Ovary (tissue), 7 donors: ENCODE measurements at regions not wholly inside any gene's neighbourhood (a gene's known extent, or its start where the extent isn't known, plus 50 kb on each side); places are given as distances from the start of the nearest gene placed in this dataset.

Experiments
- DNase-seq, 5 donors: peaks; one replicate each; pipeline ENCODE4 v3.0.0-alpha.2; 2019 to 2020
- H3K27ac ChIP-seq, 2 donors: fragments of 200-600 bp; one replicate each; pipeline versions ENCODE4 v1.5.1 to v1.8.0; 2019 to 2022
- H3K27me3 ChIP-seq: fragments of 200-600 bp; one replicate; pipeline ENCODE4 v1.8.0; 2022
- H3K36me3 ChIP-seq: fragments of 200-600 bp; sonication (generic); one replicate; pipeline ENCODE4 v1.5.1; 2019
- H3K4me1 ChIP-seq: one replicate; pipeline ENCODE4 v1.8.1; 2013; ENCODE audit warnings: mild to moderate bottlenecking, moderate library complexity; ENCODE audit not compliant: insufficient read depth
- H3K4me3 ChIP-seq: fragments of 200-600 bp; sonication (generic); one replicate; pipeline ENCODE4 v1.5.1; 2017
- H3K9me3 ChIP-seq, 2 donors: fragments of 200-600 bp in 1 of 2; sonication (generic) in 1 of 2; one replicate each; pipeline versions ENCODE4 v1.5.1 to v1.8.1; 2013 to 2019; ENCODE audit warnings: mild to moderate bottlenecking in 1 of 2, moderate library complexity in 1 of 2
- EP300 ChIP-seq: sonication (generic); formaldehyde crosslinking; IDR thresholded peaks from one replicate; pipeline ENCODE4 v1.6.1; 2017; ENCODE audit warnings: antibody characterized with exemption
- POLR2A ChIP-seq: fragments of 450-650 bp; IDR thresholded peaks from one replicate; pipeline ENCODE4 v1.6.1; 2017; ENCODE audit warnings: antibody characterized with exemption, mild to moderate bottlenecking, moderate library complexity
- WGBS, 3 donors: extraction: QIAGEN DNeasy Blood & Tissue Kit in 1 of 3; methylation state at CpG; one replicate each; pipeline versions ENCODE4 v1.1.5 to v1.1.7; 2013 to 2017; 5-methylcytosine and 5-hydroxymethylcytosine counted together
- intact Hi-C, 4 donors: fragments of 100-400 bp; cut with DNase I; formaldehyde crosslinking; loops; one replicate each; pipeline versions ENCODE4 v1.11.0 to v1.15.1; 2022 to 2023
- TF ChIP-seq, protein P1 (sequence below), 3 donors: fragments of 450-650 bp in 2 of 3; fragments of 200-600 bp in 1 of 3; IDR thresholded peaks; one replicate each; pipeline versions ENCODE4 v1.5.1 to v1.8.0; 2016 to 2022; ENCODE audit warnings: antibody characterized with exemption in 3 of 3, mild to moderate bottlenecking in 1 of 3
- donor health status: DM: no; HTN: no; CAD: no; lungs with moderate emphysema.
- donor health status: DM: no; HTN: no; CAD: no.
- donor health status: Bipolar disorder and iron deficiency.
- donor health status: DM: no; HTN: no; CAD: no.
- donor health status: DM: yes; HTN: yes; CAD: no.

DNA sequence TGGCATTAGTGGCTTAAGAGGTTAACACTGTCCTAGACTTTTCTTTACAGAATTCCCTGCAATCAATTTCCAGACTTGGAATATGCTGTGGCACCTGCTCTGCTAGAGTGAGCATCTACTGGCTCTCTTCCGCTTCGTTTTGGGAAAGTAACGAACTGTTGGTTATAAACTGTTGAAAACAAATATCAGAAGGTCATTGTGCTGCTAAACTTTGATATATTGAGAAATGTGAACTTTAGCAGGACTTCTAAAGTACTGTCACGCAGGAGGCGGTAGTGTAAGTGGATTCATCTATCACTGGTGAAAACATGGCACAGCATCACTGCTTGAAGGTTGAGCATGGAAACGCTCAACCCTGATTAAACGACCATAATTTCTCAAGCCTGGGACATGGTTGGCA is 348.9 kb downstream of the FLRT2 start:
- TF ChIP-seq, protein P1, sequence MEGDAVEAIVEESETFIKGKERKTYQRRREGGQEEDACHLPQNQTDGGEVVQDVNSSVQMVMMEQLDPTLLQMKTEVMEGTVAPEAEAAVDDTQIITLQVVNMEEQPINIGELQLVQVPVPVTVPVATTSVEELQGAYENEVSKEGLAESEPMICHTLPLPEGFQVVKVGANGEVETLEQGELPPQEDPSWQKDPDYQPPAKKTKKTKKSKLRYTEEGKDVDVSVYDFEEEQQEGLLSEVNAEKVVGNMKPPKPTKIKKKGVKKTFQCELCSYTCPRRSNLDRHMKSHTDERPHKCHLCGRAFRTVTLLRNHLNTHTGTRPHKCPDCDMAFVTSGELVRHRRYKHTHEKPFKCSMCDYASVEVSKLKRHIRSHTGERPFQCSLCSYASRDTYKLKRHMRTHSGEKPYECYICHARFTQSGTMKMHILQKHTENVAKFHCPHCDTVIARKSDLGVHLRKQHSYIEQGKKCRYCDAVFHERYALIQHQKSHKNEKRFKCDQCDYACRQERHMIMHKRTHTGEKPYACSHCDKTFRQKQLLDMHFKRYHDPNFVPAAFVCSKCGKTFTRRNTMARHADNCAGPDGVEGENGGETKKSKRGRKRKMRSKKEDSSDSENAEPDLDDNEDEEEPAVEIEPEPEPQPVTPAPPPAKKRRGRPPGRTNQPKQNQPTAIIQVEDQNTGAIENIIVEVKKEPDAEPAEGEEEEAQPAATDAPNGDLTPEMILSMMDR (IDR thresholded peaks at IDR 0.05), result no peak
- TF ChIP-seq POLR2A (no peak), EP300 (no peak)
- Histone ChIP-seq H3K9me3 (no peaks in the 10 kb centered on the region), H3K36me3 (no peaks in the 10 kb centered on the region), H3K27ac (no peak overlapping the region), H3K27me3 (no peaks in the 10 kb centered on the region), H3K4me1 (no peaks in the 10 kb centered on the region), H3K4me3 (no peak overlapping the region)
- no peak for DNase-seq
- 80 to 85% (median 83%) methylated on average over 7 of the region's 7 CpGs for WGBS, 3 donors
- intact Hi-C loops, result no loop called here

DNA sequence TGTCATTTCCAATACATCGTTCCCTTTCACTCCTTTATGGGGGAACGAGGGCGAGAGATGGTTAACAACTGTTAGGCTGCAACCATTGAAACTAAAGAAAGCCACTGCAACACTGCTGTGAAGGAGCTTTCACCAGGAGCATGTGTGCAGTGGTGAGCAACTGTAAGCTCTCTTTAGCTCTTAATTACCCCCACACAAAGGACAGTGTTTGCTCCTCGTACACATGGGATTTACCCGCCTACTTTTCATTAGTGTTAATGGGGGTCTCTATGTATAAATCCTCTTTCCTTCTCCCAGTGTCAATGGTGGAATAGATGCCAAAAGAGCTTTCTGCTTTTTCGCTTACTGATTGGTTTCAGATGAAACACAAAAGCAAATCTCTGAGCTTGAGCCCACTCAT is 343.1 kb downstream of the FLRT2 start:
- no peaks in the 10 kb centered on the region for H3K4me1 ChIP-seq
- H3K27me3 ChIP-seq, result no peaks in the 10 kb centered on the region
- intact Hi-C loops, result no loop called here
- 89 to 94% (median 93%) methylated on average over 6 of the region's 6 CpGs for WGBS, 3 donors
- H3K27ac ChIP-seq, result no peak overlapping the region
- TF ChIP-seq POLR2A (no peak), EP300 (no peak)
- TF ChIP-seq, protein P1 (IDR thresholded peaks at IDR 0.05), result no peak
- DNase-seq, result no peak
- no peaks in the 10 kb centered on the region for H3K36me3 ChIP-seq
- no peaks in the 10 kb centered on the region for H3K9me3 ChIP-seq
- no peak overlapping the region for H3K4me3 ChIP-seq

DNA sequence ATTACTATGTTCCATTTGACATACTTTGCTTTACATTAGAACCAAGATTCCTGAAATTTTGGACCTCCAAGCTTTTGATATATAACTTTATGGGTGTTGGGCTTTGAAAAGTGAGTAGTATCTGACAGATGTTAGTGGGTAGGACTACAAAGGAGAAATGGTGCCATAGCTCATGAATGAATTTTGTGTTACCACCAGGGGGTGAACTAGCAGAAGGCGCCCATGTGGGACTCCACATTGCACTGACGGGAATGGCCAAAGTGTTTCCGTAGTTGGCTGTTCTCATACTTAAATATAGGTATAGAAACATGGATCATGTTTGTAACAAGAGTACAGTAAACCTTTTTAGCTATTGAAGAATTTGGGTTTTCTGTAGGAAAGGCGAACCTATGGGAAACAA is 337.5 kb downstream of the FLRT2 start:
- TF ChIP-seq POLR2A, result no peak
- TF ChIP-seq, protein P1 (IDR thresholded peaks at IDR 0.05), result no peak
- TF ChIP-seq EP300, result no peak
- intact Hi-C loops, result no loop called here
- 80 to 96% (median 95%) methylated on average over 4 of the region's 4 CpGs for WGBS, 3 donors
- Histone ChIP-seq H3K9me3 (no peaks in the 10 kb centered on the region), H3K36me3 (no peaks in the 10 kb centered on the region), H3K27me3 (no peaks in the 10 kb centered on the region), H3K4me1 (no peaks in the 10 kb centered on the region), H3K4me3 (no peak overlapping the region), H3K27ac (no peak overlapping the region)
- DNase-seq, result no peak

DNA sequence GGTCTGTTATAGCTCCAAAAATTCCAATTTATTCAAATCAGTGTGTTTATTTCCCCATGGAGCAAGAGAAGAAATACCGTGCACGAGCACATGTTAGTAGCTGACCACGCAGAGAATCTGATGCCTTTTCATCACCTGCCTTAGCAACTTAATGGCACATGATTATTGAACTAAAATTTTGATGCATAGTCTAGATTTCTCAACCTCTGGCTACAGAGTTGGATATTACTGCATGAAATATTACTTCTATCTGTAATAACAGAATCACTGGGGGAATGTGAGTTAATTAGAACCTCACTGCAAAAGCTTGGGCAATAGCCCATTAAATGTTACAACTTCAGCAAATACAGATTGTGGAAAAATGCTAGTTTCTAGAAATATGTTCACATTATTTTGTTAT is 335.8 kb downstream of the FLRT2 start:
- H3K27me3 ChIP-seq, result no peaks in the 10 kb centered on the region
- no peaks in the 10 kb centered on the region for H3K4me1 ChIP-seq
- TF ChIP-seq POLR2A, result no peak
- TF ChIP-seq, protein P1 (IDR thresholded peaks at IDR 0.05), result no peak
- TF ChIP-seq EP300, result no peak
- H3K36me3 ChIP-seq, result no peaks in the 10 kb centered on the region
- no peaks in the 10 kb centered on the region for H3K9me3 ChIP-seq
- H3K27ac ChIP-seq, result no peak overlapping the region
- 73 to 92% (median 90%) methylated on average over 3 of the region's 3 CpGs for WGBS, 3 donors
- DNase-seq, result no peak
- intact Hi-C loops, result no loop called here
- H3K4me3 ChIP-seq, result no peak overlapping the region

DNA sequence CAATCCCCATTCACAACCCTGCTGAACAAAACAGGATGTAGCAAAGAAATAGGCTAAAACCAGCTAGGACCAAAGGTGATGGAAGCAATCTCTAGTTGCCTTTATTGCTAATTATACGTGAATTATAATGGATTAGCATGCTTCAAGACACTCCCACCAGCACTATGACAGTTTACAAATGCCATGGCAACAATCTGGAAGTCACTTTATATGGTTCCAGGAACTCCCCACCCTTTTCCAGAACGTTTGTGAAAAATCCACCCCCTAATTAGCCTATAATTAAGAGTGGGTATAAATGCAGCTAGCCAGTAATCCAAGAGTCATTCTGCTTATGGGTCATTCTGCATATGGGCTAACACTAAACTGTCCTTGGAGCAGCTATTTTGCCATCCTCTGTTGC is 328.7 kb downstream of the FLRT2 start:
- Histone ChIP-seq H3K36me3 (no peaks in the 10 kb centered on the region), H3K27me3 (no peaks in the 10 kb centered on the region), H3K9me3 (no peaks in the 10 kb centered on the region), H3K4me3 (no peak overlapping the region), H3K4me1 (no peaks in the 10 kb centered on the region), H3K27ac (no peak overlapping the region)
- WGBS, 3 donors, result 71 to 74% (median 73%) methylated on average over 2 of the region's 2 CpGs
- TF ChIP-seq EP300 (no peak), POLR2A (no peak)
- TF ChIP-seq, protein P1 (IDR thresholded peaks at IDR 0.05), result no peak
- intact Hi-C loops, result no loop called here
- no peak for DNase-seq
